NCI-H1105 treated with DMSO at 0.1 percent for 48 hours (cell line): ENCODE measurements at regions not wholly inside any gene's neighbourhood (a gene's known extent, or its start where the extent isn't known, plus 50 kb on each side); places are given as distances from the start of the nearest gene placed in this dataset.
"Not testable (repeated sequence)": the region's sequence is repeated elsewhere in the genome, so short reads cannot be mapped to it uniquely, and the experiment has no call there.

Experiments used
- DNase-seq: peaks from one replicate; lab custom pipeline; 2025; lab: John Stamatoyannopoulos, UW

GRCh38 chr4:72777436-72777835, 208.4 kb upstream of the ADAMTS3 start:
- DNase-seq, result no peak

GRCh38 chr4:72770708-72771107, 201.7 kb upstream of the ADAMTS3 start:
- DNase-seq, result no peak

- no peak for DNase-seq
Measured at GRCh38 chr4:72768364-72768763, 199.3 kb upstream of the ADAMTS3 start.

GRCh38 chr4:72767618-72768302, 198.7 kb upstream of the ADAMTS3 start:
- DNase-seq, result no peak

- not testable (repeated sequence) for DNase-seq
Measured at GRCh38 chr4:72765788-72766187, 196.8 kb upstream of the ADAMTS3 start.

- no peak for DNase-seq
Measured at GRCh38 chr4:72761368-72762038, 192.5 kb upstream of the ADAMTS3 start.

GRCh38 chr4:72753414-72753813, 184.4 kb upstream of the ADAMTS3 start:
- not testable (repeated sequence) for DNase-seq

GRCh38 chr4:72744103-72744725, 175.2 kb upstream of the ADAMTS3 start:
- no peak for DNase-seq

- DNase-seq, result no peak
Measured at GRCh38 chr4:72743078-72743477, 174.1 kb upstream of the ADAMTS3 start.

GRCh38 chr4:72715299-72715698, 146.3 kb upstream of the ADAMTS3 start:
- DNase-seq, result no peak

GRCh38 chr4:72714482-72715279, 145.7 kb upstream of the ADAMTS3 start:
- DNase-seq, result no peak

GRCh38 chr4:72712997-72713396, 144.0 kb upstream of the ADAMTS3 start:
- no peak for DNase-seq

- DNase-seq, result no peak
Measured at GRCh38 chr4:72709475-72709874, 140.5 kb upstream of the ADAMTS3 start.

GRCh38 chr4:72706684-72707083, 137.7 kb upstream of the ADAMTS3 start:
- no peak for DNase-seq

- not testable (repeated sequence) for DNase-seq
Measured at GRCh38 chr4:72704925-72705640, 136.1 kb upstream of the ADAMTS3 start.

GRCh38 chr4:72702948-72703347, 133.9 kb upstream of the ADAMTS3 start:
- no peak for DNase-seq

- peak; percentile 16 for DNase-seq
Measured at GRCh38 chr4:72701987-72702819, 133.2 kb upstream of the ADAMTS3 start.

GRCh38 chr4:72690771-72691170, 121.8 kb upstream of the ADAMTS3 start:
- no peak for DNase-seq

GRCh38 chr4:72689923-72690322, 120.9 kb upstream of the ADAMTS3 start:
- no peak for DNase-seq

GRCh38 chr4:72686390-72686789, 117.4 kb upstream of the ADAMTS3 start:
- DNase-seq, result not testable (repeated sequence)

GRCh38 chr4:72679666-72680065, 110.6 kb upstream of the ADAMTS3 start:
- no peak for DNase-seq
